SK-N-SH (cell line): ENCODE measurements at regions not wholly inside any gene's neighbourhood (a gene's known extent, or its start where the extent isn't known, plus 50 kb on each side); places are given as distances from the start of the nearest gene placed in this dataset.

Source experiments
- CTCF ChIA-PET: fragments of 300-600, 350-600 bp; formaldehyde crosslinking; extraction: SDS; loops from one replicate; lab custom pipeline; 2021; lab: Yijun Ruan, JAX
- POLR2A ChIA-PET: fragments of 350-600 bp; sonication (Branson Sonifier 250); formaldehyde crosslinking; extraction: SDS; loops from one replicate; lab custom pipeline; 2020; ENCODE audit warnings: antibody characterized with exemption, inconsistent platforms; lab: Yijun Ruan, JAX
- DNase-seq: peaks from one replicate; pipeline ENCODE4 v3.0.0; 2012
- H2AFZ ChIP-seq: fragments of 200-600 bp; sonication (generic); 2 replicates; pipeline ENCODE4 v1.8.1; 2016; ENCODE audit warnings: antibody characterized with exemption, mild to moderate bottlenecking, low read depth
- H3F3A ChIP-seq: fragments of 200-600 bp; sonication (generic); replicated peaks from 2 replicates; pipeline ENCODE3; 2016; ENCODE audit warnings: antibody characterized with exemption, mild to moderate bottlenecking; ENCODE audit not compliant: insufficient read depth
- H3K27ac ChIP-seq, 2 experiments: fragments of 200-500 bp in 1 of 2; fragments of 200-600 bp in 1 of 2; sonication (Bioruptor generic) in 1 of 2; sonication (generic), shearing (Covaris generic) in 1 of 2; 2 replicates each; pipeline versions ENCODE4 v1.5.1 to v1.6.1; 2014 to 2016; ENCODE audit warnings: low read depth in 2 of 2, inconsistent platforms in 1 of 2, low read length in 1 of 2, mild to moderate bottlenecking in 1 of 2, mixed read lengths in 1 of 2
- H3K27me3 ChIP-seq: fragments of 200-600 bp; sonication (generic), shearing (Covaris generic); 2 replicates; pipeline ENCODE4 v1.6.1; 2016; ENCODE audit warnings: mixed run types; ENCODE audit not compliant: insufficient read depth
- H3K36me3 ChIP-seq, 2 experiments: fragments of 200-500 bp in 1 of 2; fragments of 200-600 bp in 1 of 2; sonication (Bioruptor generic) in 1 of 2; sonication (generic) in 1 of 2; replicated peaks in 1 of 2; 2 replicates each; pipeline versions ENCODE3 to v1.5.1; 2014 to 2016; ENCODE audit warnings: low read length in 1 of 2, mild to moderate bottlenecking in 1 of 2; ENCODE audit not compliant: insufficient read depth in 2 of 2, control insufficient read depth in 1 of 2
- H3K4me1 ChIP-seq, 2 experiments: fragments of 200-500 bp in 1 of 2; fragments of 200-600 bp in 1 of 2; sonication (Bioruptor generic) in 1 of 2; sonication (generic), shearing (Covaris generic) in 1 of 2; 2 replicates each; pipeline versions ENCODE4 v1.5.1 to v1.6.1; 2014 to 2016; ENCODE audit warnings: low read depth in 1 of 2, low read length in 1 of 2, mixed run types in 1 of 2; ENCODE audit not compliant: insufficient read depth in 2 of 2, control insufficient read depth in 1 of 2
- H3K4me2 ChIP-seq: fragments of 200-600 bp; sonication (generic), shearing (Covaris generic); 2 replicates; pipeline ENCODE4 v1.6.1; 2017; ENCODE audit warnings: mixed run types
- H3K4me3 ChIP-seq, 2 experiments: fragments of 200-500 bp in 1 of 2; fragments of 200-600 bp in 1 of 2; sonication (Bioruptor generic) in 1 of 2; sonication (generic), shearing (Covaris generic) in 1 of 2; 2 replicates each; pipeline versions ENCODE4 v1.5.1 to v1.8.1; 2014 to 2016; ENCODE audit warnings: low read depth in 2 of 2, inconsistent platforms in 1 of 2, low read length in 1 of 2, mild to moderate bottlenecking in 1 of 2, mixed read lengths in 1 of 2, moderate library complexity in 1 of 2
- H3K79me2 ChIP-seq: fragments of 200-600 bp; sonication (generic); 2 replicates; pipeline ENCODE4 v1.8.1; 2017; ENCODE audit warnings: mild to moderate bottlenecking; ENCODE audit not compliant: insufficient read depth
- H3K9ac ChIP-seq: fragments of 200-600 bp; sonication (generic); 2 replicates; pipeline ENCODE4 v1.6.1; 2017; ENCODE audit warnings: mixed run types
- H3K9me2 ChIP-seq: fragments of 200-600 bp; sonication (generic); 2 replicates; pipeline ENCODE4 v1.6.1; 2017; ENCODE audit warnings: mixed run types
- H3K9me3 ChIP-seq: fragments of 200-600 bp; sonication (generic); 2 replicates; pipeline ENCODE4 v1.6.1; 2017; ENCODE audit warnings: mixed run types, mild to moderate bottlenecking, moderate library complexity
- H4K20me1 ChIP-seq: fragments of 200-600 bp; sonication (generic); 2 replicates; pipeline ENCODE4 v1.6.1; 2017; ENCODE audit warnings: mild to moderate bottlenecking, mixed run types; ENCODE audit not compliant: insufficient read depth
- ELF1 ChIP-seq: IDR thresholded peaks from 2 replicates; pipeline ENCODE4 v1.4.0; 2012
- EZH2phosphoT487 ChIP-seq: fragments of 200-600 bp; sonication (generic); IDR thresholded peaks from 2 replicates; pipeline ENCODE4 v1.6.1; 2017; ENCODE audit warnings: low read depth, mixed run types, mild to moderate bottlenecking, antibody characterized with exemption, moderate library complexity, borderline replicate concordance
- FOSL2 ChIP-seq: IDR thresholded peaks from 2 replicates; pipeline ENCODE4 v1.4.0; 2012; ENCODE audit warnings: low read depth, mild to moderate bottlenecking, moderate library complexity, borderline replicate concordance
- FOXJ3 ChIP-seq: sonication (generic); formaldehyde crosslinking; IDR thresholded peaks from 2 replicates; pipeline ENCODE4 v1.5.1; 2020; ENCODE audit warnings: mild to moderate bottlenecking, missing genetic modification reagents
- FOXM1 ChIP-seq: IDR thresholded peaks from 2 replicates; pipeline ENCODE4 v1.4.0; 2012; ENCODE audit warnings: low read depth, mild to moderate bottlenecking
- GABPA ChIP-seq: IDR thresholded peaks from 2 replicates; pipeline ENCODE4 v1.4.0; 2012; ENCODE audit warnings: low read depth, mild to moderate bottlenecking
- GATA2 ChIP-seq: sonication (generic); formaldehyde crosslinking; IDR thresholded peaks from 2 replicates; pipeline ENCODE4 v1.5.0; 2020; ENCODE audit warnings: mild to moderate bottlenecking, missing genetic modification reagents
- MEF2A ChIP-seq: IDR thresholded peaks from 2 replicates; pipeline ENCODE4 v1.4.0; 2012; ENCODE audit warnings: low read depth, borderline replicate concordance
- NFIC ChIP-seq: IDR thresholded peaks from 2 replicates; pipeline ENCODE4 v1.4.0; 2012; ENCODE audit warnings: borderline replicate concordance
- NRF1 ChIP-seq: IDR thresholded peaks from 2 replicates; pipeline ENCODE4 v1.6.1; 2012; ENCODE audit warnings: low read depth, mild to moderate bottlenecking, low read length
- POLR2AphosphoS5 ChIP-seq: IDR thresholded peaks from 2 replicates; pipeline ENCODE4 v1.6.1; 2012; ENCODE audit warnings: low read depth, low read length
- RCOR1 ChIP-seq: fragments of 150-350 bp; IDR thresholded peaks from 2 replicates; pipeline ENCODE4 v1.6.1; 2017; ENCODE audit warnings: antibody characterized with exemption, low read length
- TCF12 ChIP-seq: IDR thresholded peaks from 2 replicates; pipeline ENCODE4 v1.4.0; 2012
- TEAD4 ChIP-seq: IDR thresholded peaks from 2 replicates; pipeline ENCODE4 v1.4.0; 2012; ENCODE audit warnings: mild to moderate bottlenecking, borderline replicate concordance; ENCODE audit not compliant: insufficient read depth
- WGBS: methylation state at CpG from one replicate; pipeline ENCODE4 v1.1.6; 2017; ENCODE audit warnings: low lambda C conversion rate; 5-methylcytosine and 5-hydroxymethylcytosine counted together
- TF ChIP-seq, protein P1 (sequence below): fragments of 150-350 bp; IDR thresholded peaks from 2 replicates; pipeline ENCODE4 v1.6.1; 2017; ENCODE audit warnings: antibody characterized with exemption, low read length, low read depth, borderline replicate concordance

DNA sequence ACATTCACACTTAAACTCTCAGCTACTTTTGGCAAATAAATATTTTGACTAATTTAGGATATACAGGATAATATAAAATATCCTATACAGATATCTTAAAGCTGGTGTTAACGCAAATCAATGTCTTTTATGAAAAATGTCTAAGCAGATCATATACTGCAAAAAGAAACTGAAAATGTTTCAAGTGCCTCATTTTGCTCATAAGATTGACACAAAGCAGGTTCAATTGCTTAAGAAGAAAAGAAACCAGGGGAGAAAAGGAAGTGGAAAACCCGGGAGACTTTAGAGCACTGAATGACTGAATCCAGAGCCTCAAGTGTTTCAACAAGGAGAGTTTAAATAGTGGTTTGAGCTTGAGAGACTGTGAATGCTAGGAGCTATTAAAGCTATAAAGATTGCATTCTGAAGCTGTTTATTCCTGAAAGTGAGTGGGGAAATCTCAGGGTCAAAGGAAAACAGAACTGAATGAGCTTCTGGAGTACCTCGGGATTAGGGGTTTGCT lies 1943.0 kb downstream of the MRPL39 start:
- Histone ChIP-seq H2AFZ (no peak overlapping the region), H3K79me2 (no peaks in the 10 kb centered on the region), H3K4me3 (no peak overlapping the region), H3K9me3 (no peaks in the 10 kb centered on the region), H4K20me1 (no peaks in the 10 kb centered on the region), H3K27me3 (no peaks in the 10 kb centered on the region), H3K9ac (no peak overlapping the region), H3F3A (no peaks in the 10 kb centered on the region), H3K36me3 (no peaks in the 10 kb centered on the region), H3K27ac (no peak overlapping the region)
- ChIA-PET POLR2A (no interaction called here), CTCF (no interaction called here)
- 66% methylated on average over 3 of the region's 3 CpGs for WGBS
- no peak for TF ChIP-seq GATA2 (CRISPR knock-in tag)
- TF ChIP-seq, all 33 proteins: peak for 0
- no peak for DNase-seq
- H3K4me2 ChIP-seq = no peak overlapping the region
- H3K9me2 ChIP-seq = no peaks in the 10 kb centered on the region
- H3K4me1 ChIP-seq = no peaks in the 10 kb centered on the region

DNA sequence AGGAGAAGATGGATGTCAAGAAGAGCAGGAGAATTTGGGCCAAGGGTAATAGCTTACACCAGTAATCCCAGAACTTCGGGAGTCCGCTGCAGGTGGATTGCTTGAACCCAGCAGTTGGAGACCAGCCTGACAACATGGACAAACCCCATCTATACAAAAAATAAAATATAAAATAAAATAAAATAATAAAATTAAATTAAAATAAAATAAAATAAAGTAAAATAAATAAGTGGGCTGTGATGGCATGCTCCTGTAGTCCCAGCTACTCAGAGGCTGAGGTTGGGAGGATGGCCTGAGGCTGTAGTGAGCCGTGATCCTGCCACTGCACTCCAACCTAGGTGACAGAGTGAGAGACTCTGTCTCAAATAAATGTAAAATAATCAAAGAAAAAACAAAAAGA lies 1946.7 kb downstream of the MRPL39 start:
- Histone ChIP-seq H3K9me3 (no peaks in the 10 kb centered on the region), H3K9ac (no peak overlapping the region), H4K20me1 (no peaks in the 10 kb centered on the region), H3K79me2 (no peaks in the 10 kb centered on the region), H3K4me1 (no peaks in the 10 kb centered on the region), H3K4me3 (no peak overlapping the region), H3K36me3 (no peaks in the 10 kb centered on the region), H3F3A (no peaks in the 10 kb centered on the region), H2AFZ (no peak overlapping the region), H3K27ac (no peak overlapping the region), H3K4me2 (no peak overlapping the region), H3K27me3 (no peaks in the 10 kb centered on the region), H3K9me2 (no peaks in the 10 kb centered on the region)
- WGBS = 67% methylated on average over 3 of the region's 3 CpGs
- ChIA-PET CTCF (no interaction called here), POLR2A (no interaction called here)
- DNase-seq = no peak
- TF ChIP-seq ELF1 = no peak
- TF ChIP-seq GATA2 (CRISPR knock-in tag) = no peak
- no peak for TF ChIP-seq RCOR1
- no peak for TF ChIP-seq EZH2phosphoT487
- TF ChIP-seq TCF12 = no peak
- TF ChIP-seq FOXM1 = no peak
- TF ChIP-seq, protein P1, sequence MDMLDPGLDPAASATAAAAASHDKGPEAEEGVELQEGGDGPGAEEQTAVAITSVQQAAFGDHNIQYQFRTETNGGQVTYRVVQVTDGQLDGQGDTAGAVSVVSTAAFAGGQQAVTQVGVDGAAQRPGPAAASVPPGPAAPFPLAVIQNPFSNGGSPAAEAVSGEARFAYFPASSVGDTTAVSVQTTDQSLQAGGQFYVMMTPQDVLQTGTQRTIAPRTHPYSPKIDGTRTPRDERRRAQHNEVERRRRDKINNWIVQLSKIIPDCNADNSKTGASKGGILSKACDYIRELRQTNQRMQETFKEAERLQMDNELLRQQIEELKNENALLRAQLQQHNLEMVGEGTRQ = no peak
- no peak for TF ChIP-seq FOXJ3 (CRISPR knock-in tag)
- TF ChIP-seq MEF2A = no peak
- no peak for TF ChIP-seq GABPA
- no peak for TF ChIP-seq NFIC
- no peak for TF ChIP-seq POLR2AphosphoS5
- no peak for TF ChIP-seq FOSL2
- TF ChIP-seq NRF1 = no peak
- TF ChIP-seq TEAD4 = no peak
- TF ChIP-seq, all 33 proteins: peak for 0
